H1 (cell line): ENCODE measurements at regions not wholly inside any gene's neighbourhood (a gene's known extent, or its start where the extent isn't known, plus 50 kb on each side); places are given as distances from the start of the nearest gene placed in this dataset.

ENCODE experiments used
- CTCF ChIA-PET: fragments of 300-600 bp; sonication (Branson Sonifier 250); formaldehyde crosslinking; loops from one replicate; lab custom pipeline; 2021; ENCODE audit not compliant: partially characterized antibody; lab: Charles Lee
- POLR2A ChIA-PET: fragments of 300-600 bp; sonication (Branson Sonifier 250); formaldehyde crosslinking; loops from one replicate; lab custom pipeline; 2021; ENCODE audit warnings: inconsistent platforms; ENCODE audit not compliant: partially characterized antibody; lab: Charles Lee
- DNase-seq, 2 experiments: peaks; one replicate each; pipeline versions ENCODE4 v3.0.0 to v3.0.0-alpha.2; 2010 to 2022; ENCODE audit warnings: low spot score in 2 of 2, low read depth in 1 of 2, mixed read lengths in 1 of 2
- FAIRE-seq: peaks from 2 replicates; lab custom pipeline; 2011; peaks lifted over from hg19 to GRCh38; lab: Jason Lieb, UNC
- H2AFZ ChIP-seq: 2 replicates; pipeline ENCODE4 v1.8.1; 2012; ENCODE audit warnings: low read length, inconsistent platforms
- H2AK5ac ChIP-seq: 2 replicates; pipeline ENCODE4 v1.6.1; 2013; ENCODE audit warnings: low read depth, low read length
- H2BK120ac ChIP-seq: replicated peaks from 2 replicates; pipeline ENCODE3; 2013; ENCODE audit warnings: low read depth, low read length, inconsistent platforms
- H2BK12ac ChIP-seq: 2 replicates; pipeline ENCODE4 v1.6.1; 2013; ENCODE audit warnings: low read depth, low read length
- H2BK15ac ChIP-seq: 2 replicates; pipeline ENCODE4 v1.6.1; 2013; ENCODE audit warnings: low read length
- H2BK20ac ChIP-seq: 2 replicates; pipeline ENCODE4 v1.6.1; 2013; ENCODE audit warnings: low read length
- H2BK5ac ChIP-seq: 2 replicates; pipeline ENCODE4 v1.6.1; 2013; ENCODE audit warnings: low read depth, low read length
- H3K14ac ChIP-seq: 2 replicates; pipeline ENCODE4 v1.6.1; 2013; ENCODE audit warnings: inconsistent platforms; ENCODE audit not compliant: insufficient read length
- H3K18ac ChIP-seq: 2 replicates; pipeline ENCODE4 v1.6.1; 2013; ENCODE audit warnings: low read length; ENCODE audit errors: extremely low read depth
- H3K23ac ChIP-seq: 2 replicates; pipeline ENCODE4 v1.6.1; 2013; ENCODE audit warnings: inconsistent platforms; ENCODE audit not compliant: insufficient read length
- H3K23me2 ChIP-seq: 2 replicates; pipeline ENCODE4 v1.6.1; 2013; ENCODE audit warnings: low read depth, low read length
- H3K27ac ChIP-seq: 2 replicates; pipeline ENCODE4 v1.6.1; 2011; ENCODE audit warnings: low read depth, low read length, inconsistent platforms
- H3K27me3 ChIP-seq, 4 experiments: replicated peaks in 1 of 4; 1 replicate in 1 of 4; 2 replicates in 3 of 4; pipeline versions ENCODE4 v1.6.1 to v1.8.1; 2011 to 2013; ENCODE audit warnings: low read length in 3 of 4, mild to moderate bottlenecking in 3 of 4, inconsistent platforms in 2 of 4, mixed read lengths in 2 of 4, moderate library complexity in 1 of 4; ENCODE audit not compliant: control insufficient read depth in 3 of 4, insufficient read depth in 3 of 4; ENCODE audit errors: extremely low read depth in 1 of 4
- H3K36me3 ChIP-seq, 4 experiments: 2 replicates each; pipeline versions ENCODE4 v1.6.1 to v1.8.1; 2011 to 2013; ENCODE audit warnings: mild to moderate bottlenecking in 4 of 4, low read length in 3 of 4, moderate library complexity in 2 of 4, control low read depth in 1 of 4, inconsistent platforms in 1 of 4; ENCODE audit not compliant: insufficient read depth in 4 of 4, control insufficient read depth in 2 of 4
- H3K4ac ChIP-seq: replicated peaks from 2 replicates; pipeline ENCODE3; 2013; ENCODE audit warnings: low read length, low read depth, mixed read lengths, inconsistent platforms; ENCODE audit not compliant: insufficient read length
- H3K4me1 ChIP-seq, 4 experiments: replicated peaks in 1 of 4; 1 replicate in 1 of 4; 2 replicates in 3 of 4; pipeline versions ENCODE4 v1.6.1 to v1.8.1; 2011 to 2013; ENCODE audit warnings: low read length in 3 of 4, inconsistent platforms in 2 of 4, mixed read lengths in 1 of 4; ENCODE audit not compliant: insufficient read depth in 4 of 4, control insufficient read depth in 3 of 4
- H3K4me2 ChIP-seq, 2 experiments: 2 replicates each; pipeline versions ENCODE4 v1.6.1 to v1.8.1; 2011 to 2013; ENCODE audit warnings: low read depth in 2 of 2, low read length in 2 of 2, control low read depth in 1 of 2, inconsistent platforms in 1 of 2, mild to moderate bottlenecking in 1 of 2; ENCODE audit not compliant: insufficient read depth in 1 of 2
- H3K4me3 ChIP-seq, 4 experiments: fragments of 200-600, 300-600 bp in 1 of 4; sonication (generic), shearing (Covaris generic), sonication (Bioruptor Twin) in 1 of 4; 2 replicates each; pipeline versions ENCODE4 v1.5.1 to v1.8.1; 2011 to 2016; ENCODE audit warnings: low read length in 4 of 4, low read depth in 3 of 4, control low read depth in 2 of 4, inconsistent platforms in 2 of 4, mild to moderate bottlenecking in 2 of 4, mixed read lengths in 1 of 4, moderate library complexity in 1 of 4; ENCODE audit not compliant: insufficient read depth in 2 of 4; ENCODE audit errors: extremely low read depth in 1 of 4
- H3K56ac ChIP-seq: replicated peaks from 2 replicates; pipeline ENCODE3; 2013; ENCODE audit warnings: low read depth, mild to moderate bottlenecking, mixed read lengths, low read length, inconsistent platforms; ENCODE audit not compliant: insufficient read length
- H3K79me1 ChIP-seq: 2 replicates; pipeline ENCODE4 v1.6.1; 2013; ENCODE audit warnings: low read depth, low read length, control low read depth
- H3K79me2 ChIP-seq, 2 experiments: 2 replicates each; pipeline versions ENCODE4 v1.6.1 to v1.8.1; 2012 to 2013; ENCODE audit warnings: low read length in 2 of 2, mild to moderate bottlenecking in 2 of 2, inconsistent platforms in 1 of 2; ENCODE audit not compliant: insufficient read depth in 2 of 2, control insufficient read depth in 1 of 2
- H3K9ac ChIP-seq, 4 experiments: replicated peaks in 1 of 4; 1 replicate in 1 of 4; 2 replicates in 3 of 4; pipeline versions ENCODE4 v1.6.1 to v1.8.1; 2011 to 2013; ENCODE audit warnings: low read depth in 3 of 4, low read length in 3 of 4, control low read depth in 2 of 4, mild to moderate bottlenecking in 2 of 4, moderate library complexity in 2 of 4, inconsistent platforms in 1 of 4; ENCODE audit errors: extremely low read depth in 1 of 4
- H3K9me3 ChIP-seq, 2 experiments: 2 replicates each; pipeline versions ENCODE4 v1.6.1 to v1.8.1; 2012 to 2013; ENCODE audit warnings: mild to moderate bottlenecking in 2 of 2, moderate library complexity in 2 of 2, control low read depth in 1 of 2, inconsistent platforms in 1 of 2, low read depth in 1 of 2, low read length in 1 of 2, mixed read lengths in 1 of 2; ENCODE audit not compliant: insufficient read depth in 2 of 2
- H4K20me1 ChIP-seq, 2 experiments: replicated peaks in 1 of 2; 2 replicates each; pipeline versions ENCODE3 to v1.8.1; 2011 to 2013; ENCODE audit warnings: inconsistent platforms in 2 of 2, low read length in 2 of 2, mild to moderate bottlenecking in 1 of 2; ENCODE audit not compliant: insufficient read depth in 2 of 2, control insufficient read depth in 1 of 2
- H4K5ac ChIP-seq: 2 replicates; pipeline ENCODE4 v1.6.1; 2013; ENCODE audit warnings: low read length, low read depth, mixed read lengths, inconsistent platforms; ENCODE audit not compliant: insufficient read length
- H4K8ac ChIP-seq: 2 replicates; pipeline ENCODE4 v1.8.0; 2013; ENCODE audit warnings: mild to moderate bottlenecking, moderate library complexity, low read length, inconsistent platforms; ENCODE audit not compliant: insufficient read depth; ENCODE audit errors: extremely low read depth
- H4K91ac ChIP-seq: replicated peaks from 2 replicates; pipeline ENCODE3; 2013; ENCODE audit warnings: low read length, mixed read lengths, inconsistent platforms; ENCODE audit not compliant: insufficient read length
- CBX8 ChIP-seq: fragments of 300-800, 300-1000 bp; sonication (generic); IDR thresholded peaks from 2 replicates; pipeline ENCODE4 v1.7.1; 2016; ENCODE audit warnings: low read depth, low read length, borderline replicate concordance
- WGBS, 2 experiments: shearing (Covaris generic) in 1 of 2; methylation state at CpG; one replicate each; pipeline versions ENCODE4 v1.1.6 to v1.1.7; 2013 to 2015; ENCODE audit warnings: low lambda C conversion rate in 2 of 2, mixed read lengths in 2 of 2, inconsistent platforms in 1 of 2, low coverage in 1 of 2, missing lambda C conversion rate in 1 of 2; ENCODE audit not compliant: insufficient replicate concordance in 2 of 2, insufficient coverage in 1 of 2, insufficient read length in 1 of 2; ENCODE audit errors: extremely low coverage in 1 of 2, missing lambda C conversion rate in 1 of 2; 5-methylcytosine and 5-hydroxymethylcytosine counted together

GRCh38 chr16:27692576-27692975 lies 142.6 kb downstream of the KATNIP start:
- H3K9me3 ChIP-seq, result 0 out of 4 replicates have a peak, but pooled peaks cover 0 to 3% of the 10 kb centered on the region in 2 experiments
- no peak overlapping the region for H3K56ac ChIP-seq
- ChIA-PET CTCF (interaction anchor here (0.7 to 5.1 kb wide), 32 partner anchors 9 to 399 kb away, joined by 3 to 28 read pairs (median 4); no protein-coding TSS in a partner anchor), POLR2A (interaction anchor here (0.6 kb wide), 1 partner anchor 155 kb away, joined by 3 read pairs; no protein-coding TSS in a partner anchor)
- H2BK20ac ChIP-seq, result no peak overlapping the region
- H2BK15ac ChIP-seq, result no peak overlapping the region
- H3K27ac ChIP-seq, result no peak overlapping the region
- no peak for TF ChIP-seq CBX8
- H3K18ac ChIP-seq, result no peak overlapping the region
- no peaks in the 10 kb centered on the region for H4K20me1 ChIP-seq
- H2BK12ac ChIP-seq, result no peak overlapping the region
- no peaks in the 10 kb centered on the region for H3K4me1 ChIP-seq
- H2AFZ ChIP-seq, result no peak overlapping the region
- no peak overlapping the region for H3K4me3 ChIP-seq
- no peak overlapping the region for H3K4ac ChIP-seq
- no peaks in the 10 kb centered on the region for H3K79me2 ChIP-seq
- H4K5ac ChIP-seq, result no peak overlapping the region
- H3K79me1 ChIP-seq, result no peaks in the 10 kb centered on the region
- FAIRE-seq (no peak), DNase-seq (no peak)
- H3K23ac ChIP-seq, result no peak overlapping the region
- H2BK5ac ChIP-seq, result no peak overlapping the region
- H3K4me2 ChIP-seq, result no peak overlapping the region
- H3K9ac ChIP-seq, result no peak overlapping the region
- H3K27me3 ChIP-seq, result no peaks in the 10 kb centered on the region
- no peak overlapping the region for H3K14ac ChIP-seq
- no peak overlapping the region for H4K8ac ChIP-seq
- no peak overlapping the region for H2BK120ac ChIP-seq
- WGBS, 2 experiments, result 76% methylated on average over 10 of the region's 10 CpGs; no CpG with 5 or more reads in 1 of the 2 experiments
- H2AK5ac ChIP-seq, result peak overlapping the region; percentile 26
- H3K23me2 ChIP-seq, result no peaks in the 10 kb centered on the region
- no peak overlapping the region for H4K91ac ChIP-seq
- H3K36me3 ChIP-seq, result no peaks in the 10 kb centered on the region
